ENCODE measurements at regions not wholly inside any gene's neighbourhood (a gene's known extent, or its start where the extent isn't known, plus 50 kb on each side); places are given as distances from the start of the nearest gene placed in this dataset.

GRCh38 chr13:40120781-40121180 is 465.3 kb downstream of the COG6 start:
- H3K36me3 ChIP-seq (ENCODE audit: control insufficient read depth in 2 of 3, insufficient read depth in 3 of 3, low read length in 3 of 3), result no peaks in the 10 kb centered on the region
- no peak overlapping the region for H3K4me3 ChIP-seq (ENCODE audit: low read length in 3 of 3)
- no peak for FAIRE-seq
- H3K9ac ChIP-seq (ENCODE audit: low read length in 3 of 3), result no peak overlapping the region
- H3K4me1 ChIP-seq (ENCODE audit: control insufficient read depth in 2 of 3, insufficient read depth in 2 of 3, low read depth in 1 of 3, low read length in 3 of 3), result peaks cover 0 to 2% (median 0%) of the 10 kb centered on the region in 3 donors
- intact Hi-C loops (cut with DNase I), result no loop called here
- no peaks in the 10 kb centered on the region for H3K27me3 ChIP-seq (ENCODE audit: control insufficient read depth, insufficient read depth, low read length)
- H3K27ac ChIP-seq (ENCODE audit: low read depth in 2 of 2, low read length in 2 of 2), result no peak overlapping the region
- H3K9me3 ChIP-seq (ENCODE audit: control insufficient read depth in 2 of 3, insufficient read depth in 1 of 3, low read length in 3 of 3), result no peaks in the 10 kb centered on the region
- TF ChIP-seq CTCF (IDR thresholded peaks at IDR 0.05; ENCODE audit: borderline replicate concordance, extremely low read depth, insufficient read depth), result no peak
- no peak for DNase-seq

- Histone ChIP-seq H3K9me3 (ENCODE audit: control insufficient read depth in 2 of 3, insufficient read depth in 1 of 3, low read length in 3 of 3) (no peaks in the 10 kb centered on the region), H3K9ac (ENCODE audit: low read length in 3 of 3) (no peak overlapping the region), H3K27ac (ENCODE audit: low read depth in 2 of 2, low read length in 2 of 2) (no peak overlapping the region), H3K4me3 (ENCODE audit: low read length in 3 of 3) (no peak overlapping the region), H3K27me3 (ENCODE audit: control insufficient read depth, insufficient read depth, low read length) (no peaks in the 10 kb centered on the region), H3K36me3 (ENCODE audit: control insufficient read depth in 2 of 3, insufficient read depth in 3 of 3, low read length in 3 of 3) (no peaks in the 10 kb centered on the region), H3K4me1 (ENCODE audit: control insufficient read depth in 2 of 3, insufficient read depth in 2 of 3, low read depth in 1 of 3, low read length in 3 of 3) (no peaks in the 10 kb centered on the region)
- FAIRE-seq, result no peak
- no peak for DNase-seq
- TF ChIP-seq CTCF (IDR thresholded peaks at IDR 0.05; ENCODE audit: borderline replicate concordance, extremely low read depth, insufficient read depth), result no peak
- intact Hi-C loops (cut with DNase I), result no loop called here
Measured at GRCh38 chr13:40121722-40122121, 466.3 kb downstream of the COG6 start.

GRCh38 chr13:40123962-40124632 is 468.6 kb downstream of the COG6 start:
- Histone ChIP-seq H3K27me3 (ENCODE audit: control insufficient read depth, insufficient read depth, low read length) (no peaks in the 10 kb centered on the region), H3K27ac (ENCODE audit: low read depth in 2 of 2, low read length in 2 of 2) (no peak overlapping the region), H3K36me3 (ENCODE audit: control insufficient read depth in 2 of 3, insufficient read depth in 3 of 3, low read length in 3 of 3) (no peaks in the 10 kb centered on the region), H3K4me3 (ENCODE audit: low read length in 3 of 3) (no peak overlapping the region), H3K9ac (ENCODE audit: low read length in 3 of 3) (no peak overlapping the region), H3K9me3 (ENCODE audit: control insufficient read depth in 2 of 3, insufficient read depth in 1 of 3, low read length in 3 of 3) (no peaks in the 10 kb centered on the region), H3K4me1 (ENCODE audit: control insufficient read depth in 2 of 3, insufficient read depth in 2 of 3, low read depth in 1 of 3, low read length in 3 of 3) (peaks cover 0 to 5% (median 0%) of the 10 kb centered on the region in 3 donors)
- intact Hi-C loops (cut with DNase I), result no loop called here
- no peak for TF ChIP-seq CTCF (IDR thresholded peaks at IDR 0.05; ENCODE audit: borderline replicate concordance, extremely low read depth, insufficient read depth)
- no peak for FAIRE-seq
- DNase-seq, result no peak

- Histone ChIP-seq H3K36me3 (ENCODE audit: control insufficient read depth in 2 of 3, insufficient read depth in 3 of 3, low read length in 3 of 3) (no peaks in the 10 kb centered on the region), H3K9me3 (ENCODE audit: control insufficient read depth in 2 of 3, insufficient read depth in 1 of 3, low read length in 3 of 3) (no peaks in the 10 kb centered on the region), H3K27ac (ENCODE audit: low read depth in 2 of 2, low read length in 2 of 2) (no peak overlapping the region), H3K27me3 (ENCODE audit: control insufficient read depth, insufficient read depth, low read length) (no peaks in the 10 kb centered on the region), H3K4me3 (ENCODE audit: low read length in 3 of 3) (no peak overlapping the region), H3K9ac (ENCODE audit: low read length in 3 of 3) (no peak overlapping the region), H3K4me1 (ENCODE audit: control insufficient read depth in 2 of 3, insufficient read depth in 2 of 3, low read depth in 1 of 3, low read length in 3 of 3) (peaks cover 0 to 5% (median 0%) of the 10 kb centered on the region in 3 donors)
- intact Hi-C loops (cut with DNase I), result no loop called here
- no peak for DNase-seq
- no peak for FAIRE-seq
- no peak for TF ChIP-seq CTCF (IDR thresholded peaks at IDR 0.05; ENCODE audit: borderline replicate concordance, extremely low read depth, insufficient read depth)
Measured at GRCh38 chr13:40124633-40125015, 469.2 kb downstream of the COG6 start.
